Stimulated activated naive CD8-positive, alpha-beta T cell treated with anti-CD3 and anti-CD28 coated beads, Interleukin-15, amount 100 ng/mL, for 72 hours (primary cell): ENCODE measurements at regions not wholly inside any gene's neighbourhood (a gene's known extent, or its start where the extent isn't known, plus 50 kb on each side); places are given as distances from the start of the nearest gene placed in this dataset.
A peak's percentile ranks its signal among the peaks of the same experiment; 100 is the strongest.

Source experiments
- ATAC-seq: fragments of 150-1000 bp; cut with Tn5 transposase; 2 replicates; pipeline ENCODE4 v1.10.0; 2021; ENCODE audit warnings: mild to moderate bottlenecking, moderate library complexity
- DNase-seq, 2 donors: peaks; one replicate each; pipeline ENCODE4 v3.0.0; 2021 to 2022
- H3K27ac Mint-ChIP-seq, 2 donors: one replicate each; pipeline ENCODE4 v1.8.0; 2022; ENCODE audit warnings: mild to moderate bottlenecking in 2 of 2, mixed read lengths in 2 of 2, moderate library complexity in 2 of 2
- H3K27me3 Mint-ChIP-seq: one replicate; pipeline ENCODE4 v1.8.0; 2022; ENCODE audit warnings: mixed read lengths
- H3K4me1 Mint-ChIP-seq: one replicate; pipeline ENCODE4 v1.8.0; 2022; ENCODE audit warnings: mild to moderate bottlenecking, mixed read lengths
- H3K4me3 Mint-ChIP-seq, 2 donors: one replicate each; pipeline ENCODE4 v1.8.0; 2022; ENCODE audit warnings: mild to moderate bottlenecking in 2 of 2, mixed read lengths in 2 of 2, moderate library complexity in 1 of 2
- H3K9me3 Mint-ChIP-seq, 2 donors: one replicate each; pipeline ENCODE4 v1.8.0; 2022; ENCODE audit warnings: mixed read lengths in 2 of 2

DNA sequence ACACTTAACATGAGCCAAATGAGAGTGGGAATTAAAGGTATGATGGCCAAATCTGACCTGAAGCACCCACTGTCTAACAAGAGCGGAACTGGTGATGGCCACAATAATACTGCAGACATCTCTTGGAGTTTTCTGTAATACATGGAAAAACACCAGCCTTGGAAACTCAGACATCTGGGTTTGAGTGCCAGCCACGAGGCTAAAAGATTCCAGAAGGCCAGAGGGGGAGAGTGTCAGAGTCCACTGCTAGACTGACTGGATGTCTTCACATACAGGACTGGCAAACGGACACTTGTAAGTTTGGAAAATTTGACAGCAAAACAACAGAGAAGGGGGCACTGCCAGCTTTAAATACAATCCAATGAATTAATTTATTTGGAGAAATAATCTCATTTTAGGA is 175.1 kb downstream of the ADSS2 start:
- H3K27me3 Mint-ChIP-seq = no peaks in the 10 kb centered on the region
- H3K9me3 Mint-ChIP-seq = no peaks in the 10 kb centered on the region

DNA sequence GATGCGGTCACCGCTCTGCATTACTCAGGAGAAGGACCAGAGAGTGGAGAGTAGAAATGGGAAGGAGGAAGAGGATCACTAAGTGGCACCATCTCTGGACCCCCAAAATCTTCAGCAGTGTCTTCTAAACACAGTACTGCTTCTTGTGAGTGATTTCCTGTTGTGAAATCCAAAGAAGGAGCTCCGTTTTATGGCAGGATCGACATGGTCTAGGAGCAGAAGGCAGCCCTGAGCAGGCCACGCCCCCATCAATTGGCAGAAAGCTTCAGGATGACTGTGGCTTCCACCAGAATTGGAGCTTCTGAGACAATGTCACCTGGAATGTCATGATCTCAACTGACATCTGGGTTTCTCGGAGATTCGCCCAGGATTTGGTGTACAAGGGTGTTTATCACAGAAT is 171.5 kb downstream of the ADSS2 start:
- DNase-seq (no peak), ATAC-seq (no peak)
- H3K4me1 Mint-ChIP-seq = no peaks in the 10 kb centered on the region
- H3K27me3 Mint-ChIP-seq = no peaks in the 10 kb centered on the region
- H3K27ac Mint-ChIP-seq = no peak overlapping the region
- no peak overlapping the region for H3K4me3 Mint-ChIP-seq
- H3K9me3 Mint-ChIP-seq = no peaks in the 10 kb centered on the region

More for the DNA sequence above, 175.1 kb downstream of the ADSS2 start:
- no peak overlapping the region for H3K27ac Mint-ChIP-seq
- no peak for ATAC-seq
- no peak for DNase-seq
- no peaks in the 10 kb centered on the region for H3K4me1 Mint-ChIP-seq
- H3K4me3 Mint-ChIP-seq = no peak overlapping the region

GRCh38 chr1:244280859-244281258 is 170.8 kb downstream of the ADSS2 start:
- Mint-ChIP-seq H3K27ac (no peak overlapping the region), H3K27me3 (no peaks in the 10 kb centered on the region)

GRCh38 chr1:244283772-244284171 is 167.9 kb downstream of the ADSS2 start:
- ATAC-seq (no peak), DNase-seq (no peak)
- no peak overlapping the region for H3K4me3 Mint-ChIP-seq
- no peaks in the 10 kb centered on the region for H3K4me1 Mint-ChIP-seq
- no peaks in the 10 kb centered on the region for H3K27me3 Mint-ChIP-seq
- H3K27ac Mint-ChIP-seq = no peak overlapping the region
- H3K9me3 Mint-ChIP-seq = peaks cover 0 to 4% of the 10 kb centered on the region in 2 donors

More at GRCh38 chr1:244280859-244281258, 170.8 kb downstream of the ADSS2 start:
- ATAC-seq (no peak), DNase-seq (no peak)
- Mint-ChIP-seq H3K4me1 (no peaks in the 10 kb centered on the region), H3K9me3 (no peaks in the 10 kb centered on the region), H3K4me3 (no peak overlapping the region)

DNA sequence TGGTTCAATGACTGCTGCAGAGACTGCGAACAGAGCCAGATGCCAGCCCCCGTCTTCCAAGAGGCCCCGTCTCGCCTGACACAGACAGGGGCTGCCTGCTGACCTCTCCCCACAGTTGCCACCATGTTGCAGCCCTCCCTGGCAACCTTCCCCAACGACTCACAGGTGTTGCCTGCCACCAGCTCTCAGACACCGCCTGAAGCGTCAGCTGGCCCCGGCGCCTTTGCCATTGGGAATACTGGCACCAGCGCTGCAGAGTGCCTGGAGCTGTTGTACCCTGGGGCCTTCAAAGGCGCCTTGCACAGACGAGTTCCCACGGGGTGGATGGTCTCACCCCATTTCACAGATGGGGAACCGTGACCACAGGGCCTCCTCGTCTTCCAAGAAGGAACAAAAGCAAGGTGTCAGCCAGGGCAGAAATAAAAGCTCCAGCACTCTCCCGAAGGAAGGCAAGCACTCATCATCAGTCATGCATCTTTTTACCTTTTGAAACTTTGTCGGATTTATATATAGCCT is 167.0 kb downstream of the ADSS2 start:
- no peaks in the 10 kb centered on the region for H3K27me3 Mint-ChIP-seq
- H3K27ac Mint-ChIP-seq = no peak overlapping the region
- DNase-seq (no peak), ATAC-seq (no peak)
- H3K4me3 Mint-ChIP-seq = no peak overlapping the region
- peaks cover 0 to 6% of the 10 kb centered on the region in 2 donors for H3K9me3 Mint-ChIP-seq
- H3K4me1 Mint-ChIP-seq = no peaks in the 10 kb centered on the region

DNA sequence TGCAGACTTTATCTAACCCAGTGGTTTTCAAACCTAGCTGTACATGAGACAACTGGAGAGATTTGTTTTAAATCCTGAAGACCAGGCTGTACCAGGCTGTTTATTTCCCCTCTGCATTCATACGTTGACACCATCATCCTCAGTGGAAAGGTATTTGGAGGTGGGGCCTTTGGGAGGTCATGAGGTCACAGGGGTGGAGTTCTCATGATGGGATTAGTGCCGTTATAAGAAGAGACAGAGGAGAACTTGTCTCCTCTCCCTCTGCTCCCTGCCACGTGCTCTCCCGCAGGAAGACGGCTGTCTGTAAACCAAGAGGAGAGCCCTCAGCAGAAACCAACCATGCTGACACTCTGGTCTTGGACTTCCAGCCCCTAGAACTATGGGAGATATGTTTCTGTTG is 165.4 kb downstream of the ADSS2 start:
- peaks cover 2% of the 10 kb centered on the region for H3K27me3 Mint-ChIP-seq
- H3K9me3 Mint-ChIP-seq = peaks cover 0 to 6% of the 10 kb centered on the region in 2 donors
- no peak overlapping the region for H3K4me3 Mint-ChIP-seq
- no peak for DNase-seq
- H3K27ac Mint-ChIP-seq = no peak overlapping the region
- peaks cover 13% of the 10 kb centered on the region for H3K4me1 Mint-ChIP-seq
- ATAC-seq = no peak

GRCh38 chr1:244287726-244288125 is 164.0 kb downstream of the ADSS2 start:
- Mint-ChIP-seq H3K4me1 (peaks cover 20% of the 10 kb centered on the region), H3K27ac (no peak overlapping the region), H3K9me3 (peaks cover 0 to 6% of the 10 kb centered on the region in 2 donors), H3K4me3 (no peak overlapping the region), H3K27me3 (peaks cover 10% of the 10 kb centered on the region)
- ATAC-seq (no peak), DNase-seq (no peak)

DNA sequence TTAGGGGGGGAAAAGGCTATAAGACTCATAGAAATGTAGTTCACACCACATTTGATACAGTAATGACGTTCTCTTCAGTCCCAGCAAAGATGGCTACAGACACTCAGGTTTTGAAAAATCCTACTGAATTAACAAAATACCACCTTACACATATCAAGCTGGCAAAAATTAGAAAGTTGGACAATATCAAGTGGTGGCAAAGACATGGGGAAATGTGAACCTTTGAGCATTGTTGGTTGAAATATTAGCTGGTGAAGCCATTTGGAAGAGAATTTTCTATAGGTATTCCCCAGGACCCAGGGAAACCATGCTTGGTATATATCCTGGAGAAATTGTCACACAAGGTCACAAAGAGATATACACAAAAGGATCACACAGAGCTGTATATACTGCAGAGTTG is 163.0 kb downstream of the ADSS2 start:
- Mint-ChIP-seq H3K9me3 (peaks cover 0 to 6% of the 10 kb centered on the region in 2 donors), H3K27ac (no peak overlapping the region), H3K4me1 (peaks cover 20% of the 10 kb centered on the region), H3K27me3 (peaks cover 10% of the 10 kb centered on the region), H3K4me3 (no peak overlapping the region)
- no peak for ATAC-seq
- no peak for DNase-seq

DNA sequence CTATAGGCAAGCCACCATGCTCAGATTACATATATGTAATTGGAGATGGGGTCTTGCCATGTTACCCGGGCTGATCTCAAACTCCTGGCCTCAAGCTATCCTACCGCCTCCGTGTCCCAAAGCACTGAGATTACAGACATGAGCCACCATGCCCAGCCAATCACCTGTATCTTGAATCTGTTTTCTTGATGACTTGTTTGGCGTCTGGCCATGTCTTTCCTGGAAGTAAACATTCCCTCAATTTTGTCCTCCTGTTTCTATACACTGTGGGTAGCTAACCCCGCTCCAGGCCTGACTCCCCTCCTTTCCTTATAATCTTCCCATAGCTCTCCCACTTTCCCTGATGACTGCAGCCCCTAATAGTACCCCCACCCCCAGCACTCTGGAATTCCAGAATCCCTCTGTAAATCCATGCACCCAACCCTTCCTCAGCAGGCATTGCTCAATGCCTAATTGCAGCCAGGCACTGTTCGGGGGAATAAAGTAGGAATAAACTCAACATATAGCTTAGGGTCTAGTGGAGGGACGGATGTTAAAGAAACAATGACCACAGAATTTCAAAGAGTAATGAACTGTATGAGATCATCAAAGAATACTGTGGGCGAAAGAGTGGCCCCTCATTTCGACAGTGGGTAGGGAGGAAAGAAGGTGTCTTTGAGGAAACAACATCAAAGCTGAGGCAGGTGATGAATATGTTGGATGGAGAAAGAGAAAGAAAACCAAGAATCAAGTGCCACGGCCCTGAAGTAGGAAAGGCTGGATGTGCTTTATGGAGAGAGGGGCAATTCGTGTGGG is 161.5 kb downstream of the ADSS2 start:
- DNase-seq (no peak), ATAC-seq (peak; percentile 55)
- Mint-ChIP-seq H3K9me3 (peaks cover 0 to 6% of the 10 kb centered on the region in 2 donors), H3K27ac (peak overlapping the region in 1 of 2 donors; percentile 37), H3K4me1 (peaks cover 20% of the 10 kb centered on the region), H3K27me3 (peaks cover 10% of the 10 kb centered on the region), H3K4me3 (peak overlapping the region in 1 of 2 donors; percentile 2)

- H3K27me3 Mint-ChIP-seq = peaks cover 10% of the 10 kb centered on the region
- H3K4me3 Mint-ChIP-seq = no peak overlapping the region
- ATAC-seq (no peak), DNase-seq (no peak)
- no peak overlapping the region for H3K27ac Mint-ChIP-seq
- H3K4me1 Mint-ChIP-seq = peaks cover 20% of the 10 kb centered on the region
- peaks cover 0 to 6% of the 10 kb centered on the region in 2 donors for H3K9me3 Mint-ChIP-seq
Observed at GRCh38 chr1:244291236-244292201, 160.2 kb downstream of the ADSS2 start.

DNA sequence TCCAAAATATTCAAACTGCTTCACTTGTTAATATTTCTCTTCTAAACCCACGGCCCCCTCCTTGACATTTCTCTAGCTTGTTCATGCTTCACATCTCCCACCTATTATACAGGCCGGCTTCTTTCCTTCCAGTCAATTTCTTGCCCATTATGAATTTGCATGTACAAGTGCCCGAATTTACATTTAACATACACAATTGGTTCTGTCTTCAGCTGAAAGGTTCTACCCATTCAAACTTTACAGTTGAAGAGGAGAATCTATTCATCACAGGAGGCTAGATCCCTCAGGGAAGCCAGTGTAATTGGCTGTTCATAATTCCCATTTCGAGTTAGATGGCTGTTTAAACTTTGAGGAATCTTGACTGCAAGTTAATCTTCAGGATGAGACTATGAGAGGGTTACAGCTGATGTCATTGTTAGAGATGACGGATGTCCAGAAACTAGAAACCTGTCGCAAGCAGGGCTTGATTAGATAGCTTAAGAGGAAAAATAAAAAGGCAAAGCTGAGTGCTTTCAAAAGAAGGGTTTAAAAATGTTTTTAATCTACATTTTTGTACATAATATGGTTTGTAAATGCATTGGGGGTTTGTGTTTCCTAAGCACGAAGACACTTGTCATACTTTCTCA is 157.0 kb downstream of the ADSS2 start:
- Mint-ChIP-seq H3K27me3 (peaks cover 10% of the 10 kb centered on the region), H3K27ac (no peak overlapping the region), H3K9me3 (no peaks in the 10 kb centered on the region), H3K4me1 (peaks cover 37% of the 10 kb centered on the region), H3K4me3 (no peak overlapping the region)
- ATAC-seq = no peak
- DNase-seq = no peak

- H3K9me3 Mint-ChIP-seq = no peaks in the 10 kb centered on the region
- ATAC-seq (no peak), DNase-seq (no peak)
- H3K27me3 Mint-ChIP-seq = peaks cover 10% of the 10 kb centered on the region
- H3K4me1 Mint-ChIP-seq = peaks cover 32% of the 10 kb centered on the region
- no peak overlapping the region for H3K27ac Mint-ChIP-seq
- H3K4me3 Mint-ChIP-seq = no peak overlapping the region
Observed at GRCh38 chr1:244296003-244296402, 155.7 kb downstream of the ADSS2 start.

GRCh38 chr1:244296447-244296846 is 155.3 kb downstream of the ADSS2 start:
- Mint-ChIP-seq H3K27me3 (peaks cover 7% of the 10 kb centered on the region), H3K27ac (no peak overlapping the region), H3K4me1 (peaks cover 27% of the 10 kb centered on the region), H3K9me3 (no peaks in the 10 kb centered on the region), H3K4me3 (no peak overlapping the region)
- no peak for ATAC-seq
- no peak for DNase-seq

GRCh38 chr1:244297087-244297486 is 154.6 kb downstream of the ADSS2 start:
- no peaks in the 10 kb centered on the region for H3K9me3 Mint-ChIP-seq
- ATAC-seq (no peak), DNase-seq (no peak)
- no peak overlapping the region for H3K27ac Mint-ChIP-seq
- peaks cover under 1% of the 10 kb centered on the region for H3K27me3 Mint-ChIP-seq
- no peak overlapping the region for H3K4me3 Mint-ChIP-seq
- H3K4me1 Mint-ChIP-seq = peaks cover 21% of the 10 kb centered on the region

DNA sequence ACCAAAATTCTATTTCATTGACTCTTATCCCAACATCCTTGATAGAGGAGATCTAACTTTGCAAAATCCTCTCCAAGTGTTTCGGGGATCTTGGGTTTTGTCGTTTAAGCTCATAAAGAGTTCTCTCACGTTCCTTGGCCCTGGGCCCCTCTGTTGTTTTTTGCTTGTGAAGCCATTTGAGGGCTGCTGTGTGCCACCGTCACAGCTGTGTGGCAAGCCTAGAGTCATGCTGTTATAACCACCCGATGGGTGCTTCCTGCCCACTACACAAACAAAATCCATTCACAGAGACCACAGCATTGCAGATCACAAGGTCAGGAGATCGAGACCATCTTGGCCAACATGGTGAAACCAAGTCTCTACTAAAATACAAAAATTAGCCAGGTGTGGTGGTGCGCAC is 154.1 kb downstream of the ADSS2 start:
- H3K9me3 Mint-ChIP-seq = no peaks in the 10 kb centered on the region
- H3K4me1 Mint-ChIP-seq = peaks cover 21% of the 10 kb centered on the region
- H3K27me3 Mint-ChIP-seq = no peaks in the 10 kb centered on the region
- DNase-seq = no peak
- no peak overlapping the region for H3K4me3 Mint-ChIP-seq
- no peak overlapping the region for H3K27ac Mint-ChIP-seq
- no peak for ATAC-seq
